ENCODE measurements at regions not wholly inside any gene's neighbourhood (a gene's known extent, or its start where the extent isn't known, plus 50 kb on each side); places are given as distances from the start of the nearest gene placed in this dataset.
"Not testable (repeated sequence)": the region's sequence is repeated elsewhere in the genome, so short reads cannot be mapped to it uniquely, and the experiment has no call there.

DNA sequence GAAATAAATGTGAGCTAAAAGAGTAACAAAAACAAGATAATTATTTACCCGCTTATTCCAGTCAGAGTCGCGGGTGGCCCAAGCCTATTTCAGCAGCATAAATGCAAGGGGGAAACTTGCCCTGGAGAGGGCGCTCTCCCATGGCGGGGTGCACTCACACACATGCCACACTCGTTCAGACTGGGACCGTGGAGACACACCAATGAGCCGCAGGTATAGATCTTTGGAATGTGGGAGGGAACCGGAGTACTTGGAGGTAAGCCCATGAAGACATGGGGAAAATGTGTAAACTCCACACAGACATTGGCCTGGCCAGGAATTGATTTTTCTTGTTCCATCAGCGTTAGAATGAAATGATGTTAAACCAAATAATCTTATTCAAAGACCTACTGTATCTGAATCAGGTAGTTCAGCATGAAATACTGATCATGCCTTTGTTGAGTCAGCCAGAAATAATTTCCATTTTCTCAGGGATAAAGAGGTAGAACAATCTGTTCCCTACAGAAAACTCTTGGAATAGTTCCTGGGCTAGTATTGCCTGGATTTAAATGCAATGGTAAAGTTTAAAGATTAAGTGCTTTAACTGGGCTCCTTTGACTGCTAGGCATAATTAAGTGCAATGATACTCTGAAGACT, 191.5 kb downstream of the MCHR2 start:
- DNase-seq: no peak

DNA sequence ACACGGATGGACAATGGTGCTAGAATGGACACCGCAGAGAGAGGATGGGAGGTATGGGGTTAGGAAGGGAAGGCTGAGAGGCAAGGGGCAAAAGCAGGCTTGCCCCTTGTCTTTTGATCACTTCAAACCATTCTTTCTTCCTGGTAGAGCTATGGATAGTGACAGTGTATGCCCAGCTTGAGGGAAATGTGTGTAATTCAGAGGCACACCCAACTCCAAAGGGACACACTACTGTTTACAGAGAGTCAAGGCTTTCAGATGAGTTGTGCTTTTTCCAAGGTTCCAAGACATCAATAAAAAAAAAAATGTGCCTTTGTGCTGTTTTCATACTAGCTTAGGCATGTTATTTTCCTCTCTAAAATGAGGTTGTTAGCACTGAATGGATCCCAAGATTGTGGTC, 185.0 kb downstream of the MCHR2 start:
- no peak for DNase-seq

DNA sequence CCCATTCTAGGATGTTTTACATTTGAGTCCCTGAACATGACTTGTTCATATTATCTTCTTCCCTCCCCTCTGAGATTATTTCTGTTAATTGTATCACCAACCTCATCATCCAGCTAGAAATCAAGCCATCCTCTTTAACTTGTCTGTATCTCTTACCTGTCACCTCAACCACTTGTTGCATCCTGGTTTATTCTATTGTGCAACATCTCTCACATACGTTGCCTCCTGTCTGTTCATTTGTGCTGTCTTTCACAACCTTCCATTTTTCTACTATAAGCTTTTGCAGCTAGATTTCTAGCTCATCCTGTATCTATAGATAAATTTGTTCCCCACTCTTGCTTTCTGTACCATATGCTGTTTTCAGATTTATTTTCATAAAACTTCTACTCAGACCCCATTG, 183.7 kb downstream of the MCHR2 start:
- DNase-seq: no peak

DNA sequence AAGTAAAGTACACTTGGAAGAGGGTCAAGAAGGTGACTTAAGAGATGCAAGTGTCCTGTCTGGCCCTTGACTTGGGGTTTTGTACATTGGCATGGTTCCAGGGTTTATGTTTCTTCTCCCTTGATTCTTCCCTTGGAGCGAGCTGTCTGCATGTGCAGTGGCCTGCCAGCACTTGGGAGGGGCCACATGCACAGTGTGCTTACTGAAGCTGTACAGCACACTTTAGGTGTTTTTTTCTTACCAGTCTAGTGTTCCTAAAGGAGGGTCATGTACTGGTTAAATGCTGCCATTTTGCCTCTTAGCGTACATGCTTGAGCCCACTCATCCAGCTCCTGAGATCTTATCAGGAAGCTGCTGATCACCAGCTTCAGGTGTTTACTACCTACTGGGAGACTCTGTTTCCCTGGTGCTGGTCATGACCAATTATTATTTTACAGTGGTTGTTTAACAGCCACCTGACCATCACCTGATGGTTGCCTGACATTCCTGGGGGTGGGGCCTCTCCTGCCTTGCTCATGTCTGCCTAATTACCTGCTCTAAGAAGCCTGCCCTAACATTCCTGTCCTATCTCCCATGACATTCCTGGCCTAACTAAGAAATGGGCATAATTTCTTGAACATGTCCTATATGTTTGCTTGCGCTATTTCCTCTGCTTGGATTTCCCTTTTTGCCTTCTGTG, 182.9 kb downstream of the MCHR2 start:
- no peak for DNase-seq

DNA sequence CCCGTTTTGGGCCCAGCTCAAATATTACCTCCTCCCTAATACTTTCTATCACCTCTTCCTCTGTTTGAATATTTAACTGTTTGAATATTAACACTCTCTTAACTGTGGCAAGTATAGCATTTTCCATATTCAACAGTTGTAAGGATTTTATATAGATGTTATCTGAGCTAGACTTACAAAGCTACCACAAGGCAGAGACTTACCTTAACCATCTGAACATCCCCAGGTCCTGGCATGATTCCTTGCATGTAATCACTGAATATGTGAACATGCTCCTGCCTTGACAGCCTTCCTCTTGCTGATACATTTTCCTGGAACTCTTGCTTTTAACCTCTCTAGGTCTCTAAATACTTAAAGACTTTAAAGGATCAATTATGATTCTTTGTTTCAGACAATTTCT, 182.4 kb downstream of the MCHR2 start:
- no peak for DNase-seq

GRCh38 chr6:99813565-99813964, 180.5 kb downstream of the MCHR2 start:
- no peak for DNase-seq

- DNase-seq: no peak
Measured at GRCh38 chr6:99814230-99814928, 179.6 kb downstream of the MCHR2 start.

DNA sequence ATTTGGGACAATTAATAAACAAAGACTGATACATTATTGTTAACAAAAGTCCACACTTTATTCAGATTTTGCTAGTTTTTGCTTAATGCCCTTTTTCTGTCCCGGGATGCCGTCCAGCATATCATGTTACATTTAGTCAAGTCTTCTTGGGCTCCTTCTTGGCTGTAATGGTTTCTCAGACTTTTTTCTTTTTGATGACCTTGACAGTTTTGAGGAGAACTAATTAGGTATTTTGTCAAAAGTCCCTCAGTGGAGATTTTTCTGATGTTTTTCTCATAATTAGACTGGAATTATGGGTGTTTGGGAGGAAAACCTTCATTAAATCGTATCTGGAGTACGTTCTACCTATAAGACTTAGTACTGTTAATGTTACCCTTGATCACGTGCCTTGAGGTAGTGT, 177.2 kb downstream of the MCHR2 start:
- no peak for DNase-seq

DNA sequence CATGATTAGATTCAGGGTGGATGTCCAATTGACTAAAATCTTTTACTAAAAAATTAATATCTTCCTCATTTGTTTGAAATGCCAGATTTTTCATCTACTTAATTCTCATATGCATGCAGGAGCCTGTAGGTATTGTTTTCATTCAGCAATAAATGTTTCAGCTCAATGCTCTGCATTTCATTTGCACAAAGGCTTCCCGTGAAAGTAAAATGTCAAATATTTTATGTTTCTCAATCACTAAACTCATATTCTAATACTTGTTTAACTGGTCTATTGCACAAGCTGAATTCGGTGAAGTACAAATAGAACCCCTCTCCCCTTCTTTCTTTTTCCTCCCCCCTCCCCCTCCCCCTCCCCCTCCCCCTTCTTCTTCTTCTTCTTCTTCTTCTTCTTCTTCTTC, 175.9 kb downstream of the MCHR2 start:
- no peak for DNase-seq

DNA sequence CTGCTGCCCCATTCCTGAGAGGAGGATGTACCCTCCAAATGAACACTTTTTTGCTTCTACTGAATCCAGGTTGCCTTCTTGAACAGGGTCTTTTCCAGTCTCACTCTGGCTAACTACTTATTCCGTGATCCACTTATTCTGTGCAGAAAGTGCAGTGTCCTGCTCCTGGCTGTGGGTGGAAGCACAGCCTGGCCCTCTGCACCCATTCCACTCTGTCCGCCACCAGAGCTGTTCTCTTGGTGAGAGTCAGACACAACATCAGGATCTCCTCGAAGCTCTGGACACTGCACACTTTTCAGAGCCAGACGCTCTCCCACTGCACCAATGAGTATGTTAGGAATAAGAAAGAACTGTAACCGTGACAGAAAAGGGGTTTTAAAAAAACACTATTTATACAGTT, 174.2 kb downstream of the MCHR2 start:
- DNase-seq: no peak

GRCh38 chr6:99821164-99821563, 172.9 kb downstream of the MCHR2 start:
- DNase-seq: no peak

GRCh38 chr6:99822741-99823512, 171.1 kb downstream of the MCHR2 start:
- peak; percentile 56 to 57 for DNase-seq

DNA sequence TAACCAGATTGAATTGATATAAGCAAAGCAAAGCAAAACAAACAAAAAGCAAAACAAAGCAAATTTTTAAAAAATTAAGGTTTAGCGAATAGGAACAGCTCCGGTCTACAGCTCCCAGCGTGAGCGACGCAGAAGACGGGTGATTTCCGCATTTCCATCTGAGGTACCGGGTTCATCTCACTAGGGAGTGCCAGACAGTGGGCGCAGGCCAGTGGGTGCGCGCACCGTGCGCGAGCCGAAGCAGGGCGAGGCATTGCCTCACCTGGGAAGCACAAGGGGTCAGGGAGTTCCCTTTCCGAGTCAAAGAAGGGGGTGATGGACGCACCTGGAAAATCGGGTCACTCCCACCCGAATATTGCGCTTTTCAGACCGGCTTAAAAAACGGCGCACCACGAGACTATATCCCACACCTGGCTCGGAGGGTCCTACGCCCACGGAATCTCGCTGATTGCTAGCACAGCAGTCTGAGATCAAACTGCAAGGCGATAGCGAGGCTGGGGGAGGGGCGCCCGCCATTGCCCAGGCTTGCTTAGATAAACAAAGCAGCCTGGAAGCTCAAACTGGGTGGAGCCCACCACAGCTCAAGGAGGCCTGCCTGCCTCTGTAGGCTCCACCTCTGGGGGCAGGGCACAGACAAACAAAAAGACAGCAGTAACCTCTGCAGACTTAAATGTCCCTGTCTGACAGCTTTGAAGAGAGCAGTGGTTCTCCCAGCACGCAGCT, 170.3 kb downstream of the MCHR2 start:
- DNase-seq: not testable (repeated sequence)

DNA sequence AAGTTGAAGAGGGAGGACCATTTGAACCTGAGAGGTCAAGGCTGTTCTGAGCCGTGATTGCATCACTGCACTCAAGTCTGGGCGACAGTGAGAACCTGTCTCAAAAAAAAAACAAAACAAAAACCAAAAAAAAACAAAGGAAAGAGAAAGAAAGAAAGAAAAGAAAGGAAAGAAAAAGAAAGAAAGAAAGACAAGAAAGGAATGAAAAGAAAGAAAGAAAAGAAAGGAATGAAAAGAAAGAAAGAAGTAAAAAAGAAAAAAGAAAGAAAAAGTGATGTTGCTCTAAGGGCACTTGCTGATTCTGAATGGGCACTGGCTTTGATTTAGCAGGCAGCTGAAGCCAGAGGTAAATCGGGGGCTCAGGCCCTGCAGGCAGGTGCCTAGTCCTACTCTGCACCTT, 161.0 kb downstream of the MCHR2 start:
- no peak for DNase-seq

- no peak for DNase-seq
Measured at GRCh38 chr6:99836471-99836870, 157.6 kb downstream of the MCHR2 start.

DNA sequence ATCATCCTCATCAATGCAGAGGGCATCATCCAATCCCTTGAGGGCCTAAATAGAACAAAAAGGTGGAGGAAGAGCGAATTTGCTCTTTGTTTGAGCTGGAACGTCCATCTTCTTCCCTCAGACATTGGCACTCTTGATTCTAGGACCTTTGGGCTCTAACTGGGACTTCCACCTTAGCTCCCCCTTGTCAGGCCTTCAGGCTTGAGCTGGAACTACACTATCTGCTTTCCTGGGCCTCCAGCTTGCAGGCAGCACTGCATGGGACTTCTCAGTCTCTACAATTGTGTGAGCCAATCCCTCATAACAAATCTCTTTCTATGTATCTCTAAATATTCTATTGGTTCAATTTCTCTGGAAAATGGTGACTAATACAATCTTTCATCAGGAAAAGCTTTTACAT, 155.4 kb downstream of the MCHR2 start:
- DNase-seq: no peak

DNA sequence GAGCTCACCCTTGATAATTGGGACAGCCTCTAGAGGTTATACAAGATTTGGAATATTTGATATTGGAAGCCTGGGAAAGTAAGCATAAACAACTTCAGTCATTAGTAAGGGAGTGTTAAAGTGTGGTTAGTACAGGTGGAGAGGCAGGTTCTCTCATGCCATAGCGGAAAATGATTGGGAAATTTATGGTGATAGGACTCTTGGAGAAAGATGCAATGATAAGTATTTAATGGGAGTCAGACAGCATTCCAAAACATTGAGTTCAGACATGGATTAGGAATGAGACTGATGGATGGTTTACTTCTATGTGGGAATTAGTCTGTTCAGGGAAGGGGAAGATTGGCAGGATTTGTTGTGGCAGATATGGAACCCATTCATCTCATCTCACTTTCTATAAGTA, 152.7 kb downstream of the MCHR2 start:
- no peak for DNase-seq

- DNase-seq: no peak
Measured at GRCh38 chr6:99846006-99846405, 148.0 kb downstream of the MCHR2 start.

DNA sequence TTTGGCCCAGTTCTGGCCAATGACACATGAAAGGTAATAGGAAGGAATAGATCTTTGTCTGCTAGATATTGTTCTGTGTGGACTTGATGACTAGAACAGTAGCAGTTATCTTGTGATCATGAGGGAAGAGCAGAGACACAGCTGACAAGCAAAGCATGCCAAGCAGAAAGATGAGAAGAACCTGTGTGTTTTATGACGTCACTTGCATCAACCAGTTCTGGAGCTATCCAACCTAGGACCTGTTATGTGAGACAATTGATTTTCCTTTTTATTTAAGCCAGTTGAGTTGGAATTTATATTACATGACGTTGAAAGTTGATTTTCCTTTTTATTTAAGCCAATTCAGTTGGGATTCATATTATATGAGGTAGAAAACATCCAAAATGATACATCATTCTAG, 143.2 kb downstream of the MCHR2 start:
- no peak for DNase-seq

DNA sequence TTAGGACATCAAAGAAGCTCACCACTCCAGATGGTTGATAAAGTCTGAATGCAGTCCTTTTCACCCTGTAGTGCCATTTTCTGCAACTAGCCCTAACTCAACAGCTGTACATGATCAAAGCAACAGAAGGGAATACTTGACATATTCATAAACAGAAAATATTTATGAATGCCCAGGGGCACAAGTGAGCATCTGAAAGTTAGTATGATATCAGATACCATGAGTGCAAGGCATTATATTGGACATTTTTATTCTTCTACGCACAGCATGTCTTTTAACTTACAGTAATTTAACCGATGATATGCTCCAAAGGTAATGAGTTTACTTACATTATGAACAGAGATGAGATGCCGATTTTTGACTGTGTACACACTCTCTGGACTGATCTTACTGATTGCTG, 142.0 kb downstream of the MCHR2 start:
- DNase-seq: no peak

DNA sequence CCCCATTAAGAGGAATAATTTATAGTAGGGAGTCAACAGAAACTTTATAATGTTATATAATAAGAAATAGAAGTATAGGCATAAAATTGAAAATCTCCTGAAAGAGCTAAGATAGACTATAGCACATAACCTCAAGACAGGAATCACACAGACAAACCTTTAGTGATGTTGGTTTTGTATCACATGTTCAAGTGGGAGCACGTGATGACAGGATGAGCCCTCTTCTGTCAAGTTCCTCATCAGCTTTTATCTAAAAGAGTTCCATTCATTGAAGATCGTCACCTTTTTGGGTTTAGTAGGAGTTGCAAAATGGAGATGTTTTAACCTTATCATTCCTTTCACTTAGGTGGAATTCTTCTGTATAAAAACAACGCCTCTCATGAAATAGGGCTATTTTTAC, 127.0 kb downstream of the MCHR2 start:
- DNase-seq: peak in 1 of 2 experiments; percentile 6

DNA sequence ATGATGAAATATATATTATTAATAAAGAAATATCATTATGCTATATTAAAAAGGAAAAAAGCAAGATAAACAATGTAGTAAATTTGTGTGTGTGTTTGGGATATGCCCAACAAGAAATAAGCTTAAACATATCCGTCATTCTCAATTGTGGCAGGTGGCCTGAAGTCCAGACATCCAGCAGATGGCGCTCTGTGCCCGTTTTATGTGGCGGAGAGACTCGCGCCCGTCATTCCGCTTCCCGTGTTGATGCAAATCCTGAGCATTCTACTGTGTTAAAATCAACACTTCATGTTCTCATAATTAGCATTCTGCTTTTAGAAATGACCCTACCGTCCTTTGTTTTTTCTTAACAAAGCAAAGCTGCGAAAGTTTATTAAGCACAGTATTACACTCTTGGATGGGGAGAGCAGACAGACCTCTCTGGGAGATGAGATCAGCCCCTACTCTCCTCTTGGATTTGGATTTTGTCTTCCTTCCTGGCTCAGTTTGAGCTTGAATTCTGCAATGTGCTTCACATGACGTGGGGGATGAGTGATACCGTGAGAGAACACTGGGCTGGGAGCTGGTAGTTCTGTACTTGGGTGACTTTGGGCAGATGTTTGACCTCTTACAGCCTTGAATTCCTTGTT, 125.8 kb downstream of the MCHR2 start:
- peak; percentile 61 to 72 for DNase-seq

Measured in Kasumi-1 (cell line).